Stomach (tissue), 8 donors: ENCODE measurements at regions not wholly inside any gene's neighbourhood (a gene's known extent, or its start where the extent isn't known, plus 50 kb on each side); places are given as distances from the start of the nearest gene placed in this dataset.

Experiments used
- DNase-seq, 2 donors: peaks; one replicate each; pipeline versions ENCODE4 v3.0.0 to v3.0.0-alpha.2; 2013 to 2019
- H3K27ac ChIP-seq, 5 donors: fragments of 200-600 bp in 4 of 5; sonication (generic) in 4 of 5; one replicate each; pipeline ENCODE4 v1.5.1; 2013 to 2019; ENCODE audit warnings: mild to moderate bottlenecking in 1 of 5, moderate library complexity in 1 of 5
- H3K27me3 ChIP-seq, 3 donors: fragments of 200-600 bp; sonication (generic); one replicate each; pipeline ENCODE4 v1.5.1; 2017 to 2019; ENCODE audit warnings: mixed run types in 1 of 3
- H3K36me3 ChIP-seq, 4 donors: fragments of 200-600 bp; sonication (generic); 1 replicate in 3 of 4; 2 replicates in 1 of 4; pipeline ENCODE4 v1.5.1; 2016 to 2019
- H3K4me1 ChIP-seq, 4 donors: fragments of 200-600 bp; sonication (generic); one replicate each; pipeline ENCODE4 v1.5.1; 2016 to 2019
- H3K4me3 ChIP-seq, 4 donors: fragments of 200-600 bp; sonication (generic) in 3 of 4; one replicate each; pipeline ENCODE4 v1.5.1; 2016 to 2019; ENCODE audit warnings: mild to moderate bottlenecking in 1 of 4
- H3K9me3 ChIP-seq, 4 donors: fragments of 200-600 bp; sonication (generic); one replicate each; pipeline ENCODE4 v1.5.1; 2016 to 2019
- CTCF ChIP-seq, 7 experiments: fragments of 450-650 bp in 4 of 7; fragments of 200-600 bp in 3 of 7; sonication (generic) in 3 of 7; IDR thresholded peaks; one replicate each; pipeline ENCODE4 v1.5.1; 2016 to 2019; ENCODE audit warnings: antibody characterized with exemption in 7 of 7, control low read depth in 2 of 7, mild to moderate bottlenecking in 1 of 7
- EP300 ChIP-seq: sonication (generic); formaldehyde crosslinking; IDR thresholded peaks from one replicate; pipeline ENCODE4 v1.6.1; 2017; ENCODE audit warnings: antibody characterized with exemption
- POLR2A ChIP-seq, 4 donors: fragments of 450-650 bp; IDR thresholded peaks; one replicate each; pipeline ENCODE4 v1.6.1; 2016; ENCODE audit warnings: antibody characterized with exemption in 4 of 4, control low read depth in 2 of 4, mild to moderate bottlenecking in 1 of 4, moderate library complexity in 1 of 4
- POLR2AphosphoS5 ChIP-seq, 3 donors: sonication (generic); formaldehyde crosslinking; IDR thresholded peaks; one replicate each; pipeline ENCODE4 v1.6.1; 2016; ENCODE audit warnings: antibody characterized with exemption in 3 of 3
- WGBS, 5 donors: extraction: QIAGEN DNeasy Blood & Tissue Kit in 3 of 5; methylation state at CpG; one replicate each; pipeline versions ENCODE4 v1.1.5 to v1.1.7; 2013 to 2018; 5-methylcytosine and 5-hydroxymethylcytosine counted together
- intact Hi-C: fragments of 100-400 bp; cut with DNase I; formaldehyde crosslinking; loops from one replicate; pipeline ENCODE4 v1.15.1; 2023; ENCODE audit warnings: low total_unique reads
- donor health status: healthy with polysubstance abuse.
- donor health status: Bipolar disorder and iron deficiency.
- donor health status: healthy.

GRCh38 chr4:132893787-132894186, 255.3 kb upstream of the PCDH10 start:
- TF ChIP-seq EP300, result no peak
- no peak for TF ChIP-seq CTCF (IDR thresholded peaks at IDR 0.05)
- TF ChIP-seq POLR2AphosphoS5 (IDR thresholded peaks at IDR 0.05), result no peak
- TF ChIP-seq POLR2A (IDR thresholded peaks at IDR 0.05), result no peak
- Histone ChIP-seq H3K9me3 (peaks cover 0 to 9% (median 0%) of the 10 kb centered on the region in 4 donors), H3K27ac (no peak overlapping the region), H3K4me3 (no peak overlapping the region), H3K27me3 (no peaks in the 10 kb centered on the region), H3K4me1 (no peaks in the 10 kb centered on the region), H3K36me3 (no peaks in the 10 kb centered on the region)
- WGBS, 5 donors, result 69 to 79% (median 77%) methylated on average over 3 of the region's 3 CpGs
- intact Hi-C loops, result no loop called here
- no peak for DNase-seq

- no peaks in the 10 kb centered on the region for H3K36me3 ChIP-seq
- no peak overlapping the region for H3K27ac ChIP-seq
- H3K27me3 ChIP-seq, result no peaks in the 10 kb centered on the region
- TF ChIP-seq EP300, result no peak
- TF ChIP-seq CTCF (IDR thresholded peaks at IDR 0.05), result no peak
- TF ChIP-seq POLR2AphosphoS5 (IDR thresholded peaks at IDR 0.05), result no peak
- TF ChIP-seq POLR2A (IDR thresholded peaks at IDR 0.05), result no peak
- DNase-seq, result no peak
- intact Hi-C loops, result no loop called here
- H3K4me1 ChIP-seq, result no peaks in the 10 kb centered on the region
- peaks cover 0 to 2% (median under 1%) of the 10 kb centered on the region in 4 donors for H3K9me3 ChIP-seq
- WGBS, 5 donors, result 82 to 90% (median 86%) methylated on average over 1 of the region's 1 CpG
- no peak overlapping the region for H3K4me3 ChIP-seq
These were observed 247.9 kb upstream of the PCDH10 start for GRCh38 chr4:132901224-132901623.

GRCh38 chr4:132910229-132910748, 238.8 kb upstream of the PCDH10 start:
- no peak overlapping the region for H3K4me3 ChIP-seq
- WGBS, 5 donors, result 75 to 86% (median 84%) methylated on average over 1 of the region's 1 CpG

GRCh38 chr4:132918096-132918495, 231.0 kb upstream of the PCDH10 start:
- Histone ChIP-seq H3K4me1 (no peaks in the 10 kb centered on the region), H3K36me3 (no peaks in the 10 kb centered on the region), H3K27ac (no peak overlapping the region), H3K4me3 (no peak overlapping the region), H3K9me3 (no peaks in the 10 kb centered on the region), H3K27me3 (no peaks in the 10 kb centered on the region)
- no peak for TF ChIP-seq POLR2AphosphoS5 (IDR thresholded peaks at IDR 0.05)
- WGBS, 5 donors, result 67 to 95% (median 86%) methylated on average over 1 of the region's 1 CpG
- intact Hi-C loops, result no loop called here
- DNase-seq, result no peak

More at GRCh38 chr4:132910229-132910748, 238.8 kb upstream of the PCDH10 start:
- Histone ChIP-seq H3K27me3 (no peaks in the 10 kb centered on the region), H3K9me3 (peaks cover 0 to 8% (median 4%) of the 10 kb centered on the region in 4 donors), H3K4me1 (no peaks in the 10 kb centered on the region), H3K36me3 (no peaks in the 10 kb centered on the region), H3K27ac (no peak overlapping the region)
- intact Hi-C loops, result no loop called here
- no peak for TF ChIP-seq CTCF (IDR thresholded peaks at IDR 0.05)
- DNase-seq, result peak in 1 of 2 donors; percentile 48

GRCh38 chr4:132923516-132923915, 225.6 kb upstream of the PCDH10 start:
- Histone ChIP-seq H3K9me3 (no peaks in the 10 kb centered on the region), H3K36me3 (no peaks in the 10 kb centered on the region), H3K4me1 (no peaks in the 10 kb centered on the region), H3K27ac (no peak overlapping the region), H3K27me3 (no peaks in the 10 kb centered on the region), H3K4me3 (no peak overlapping the region)
- intact Hi-C loops, result no loop called here
- no peak for DNase-seq
- no peak for TF ChIP-seq POLR2A (IDR thresholded peaks at IDR 0.05)
- WGBS, 5 donors, result 35 to 53% (median 40%) methylated on average over 3 of the region's 3 CpGs
